ENCODE measurements at regions not wholly inside any gene's neighbourhood (a gene's known extent, or its start where the extent isn't known, plus 50 kb on each side); places are given as distances from the start of the nearest gene placed in this dataset.

- ATAC-seq = no peak
Observed at GRCh38 chr9:92185096-92185495, 69.9 kb upstream of the SPTLC1 start.

GRCh38 chr9:92184041-92184564 is 68.9 kb upstream of the SPTLC1 start:
- no peak for ATAC-seq

- ATAC-seq = no peak
Observed at GRCh38 chr9:92183449-92183848, 68.2 kb upstream of the SPTLC1 start.

- no peak for ATAC-seq
Observed at GRCh38 chr9:92181296-92181695, 66.1 kb upstream of the SPTLC1 start.

- no peak for ATAC-seq
Observed at GRCh38 chr9:92180669-92181181, 65.5 kb upstream of the SPTLC1 start.

- no peak for ATAC-seq
Observed at GRCh38 chr9:92180002-92180400, 64.8 kb upstream of the SPTLC1 start.

- ATAC-seq = no peak
Observed at GRCh38 chr9:92179286-92180001, 64.2 kb upstream of the SPTLC1 start.

GRCh38 chr9:92177591-92177990 is 62.4 kb upstream of the SPTLC1 start:
- ATAC-seq = no peak

GRCh38 chr9:92176800-92177185 is 61.6 kb upstream of the SPTLC1 start:
- ATAC-seq = no peak

- ATAC-seq = no peak
Observed at GRCh38 chr9:92176068-92176799, 61.0 kb upstream of the SPTLC1 start.

GRCh38 chr9:92175441-92175840 is 60.2 kb upstream of the SPTLC1 start:
- ATAC-seq = no peak

GRCh38 chr9:92173318-92173717 is 58.1 kb upstream of the SPTLC1 start:
- no peak for ATAC-seq

- no peak for ATAC-seq
Observed at GRCh38 chr9:92171822-92172221, 56.6 kb upstream of the SPTLC1 start.

GRCh38 chr9:92171281-92171680 is 56.1 kb upstream of the SPTLC1 start:
- ATAC-seq = no peak

GRCh38 chr9:92170848-92171247 is 55.6 kb upstream of the SPTLC1 start:
- ATAC-seq = no peak

GRCh38 chr9:92165484-92165883 is 50.3 kb upstream of the SPTLC1 start:
- no peak for ATAC-seq
